ENCODE measurements at regions not wholly inside any gene's neighbourhood (a gene's known extent, or its start where the extent isn't known, plus 50 kb on each side); places are given as distances from the start of the nearest gene placed in this dataset.

- DNase-seq = no peak
Observed at GRCh38 chr3:18030371-18030870, 288.0 kb upstream of the TBC1D5 start.

GRCh38 chr3:18027161-18027939 is 284.9 kb upstream of the TBC1D5 start:
- DNase-seq = peak; percentile 58

- no peak for DNase-seq
Observed at GRCh38 chr3:18024715-18025114, 282.3 kb upstream of the TBC1D5 start.

- no peak for DNase-seq
Observed at GRCh38 chr3:18019161-18019495, 276.7 kb upstream of the TBC1D5 start.

GRCh38 chr3:18018491-18019160 is 276.2 kb upstream of the TBC1D5 start:
- peak; percentile 16 for DNase-seq

- DNase-seq = no peak
Observed at GRCh38 chr3:18016366-18016765, 273.9 kb upstream of the TBC1D5 start.

- DNase-seq = no peak
Observed at GRCh38 chr3:18012933-18013332, 270.5 kb upstream of the TBC1D5 start.

- DNase-seq = no peak
Observed at GRCh38 chr3:18012436-18012835, 270.0 kb upstream of the TBC1D5 start.

- no peak for DNase-seq
Observed at GRCh38 chr3:18011387-18011786, 269.0 kb upstream of the TBC1D5 start.

GRCh38 chr3:18010001-18010400 is 267.6 kb upstream of the TBC1D5 start:
- DNase-seq = peak; percentile 16

GRCh38 chr3:18008706-18009368 is 266.4 kb upstream of the TBC1D5 start:
- peak; percentile 75 for DNase-seq

GRCh38 chr3:18007980-18008379 is 265.5 kb upstream of the TBC1D5 start:
- peak; percentile 40 for DNase-seq

GRCh38 chr3:17995769-17996168 is 253.3 kb upstream of the TBC1D5 start:
- no peak for DNase-seq

GRCh38 chr3:17994167-17994566 is 251.7 kb upstream of the TBC1D5 start:
- no peak for DNase-seq

- DNase-seq = no peak
Observed at GRCh38 chr3:17990390-17990789, 248.0 kb upstream of the TBC1D5 start.

GRCh38 chr3:17986348-17986816 is 244.0 kb upstream of the TBC1D5 start:
- no peak for DNase-seq

- no peak for DNase-seq
Observed at GRCh38 chr3:17985658-17986347, 243.4 kb upstream of the TBC1D5 start.

GRCh38 chr3:17983106-17983505 is 240.7 kb upstream of the TBC1D5 start:
- DNase-seq = no peak

GRCh38 chr3:17982211-17982880 is 239.9 kb upstream of the TBC1D5 start:
- no peak for DNase-seq

GRCh38 chr3:17980863-17981262 is 238.4 kb upstream of the TBC1D5 start:
- DNase-seq = peak; percentile 13

GRCh38 chr3:17979911-17980310 is 237.5 kb upstream of the TBC1D5 start:
- no peak for DNase-seq

- DNase-seq = no peak
Observed at GRCh38 chr3:17979252-17979651, 236.8 kb upstream of the TBC1D5 start.
